ENCODE measurements at regions not wholly inside any gene's neighbourhood (a gene's known extent, or its start where the extent isn't known, plus 50 kb on each side); places are given as distances from the start of the nearest gene placed in this dataset.

DNA sequence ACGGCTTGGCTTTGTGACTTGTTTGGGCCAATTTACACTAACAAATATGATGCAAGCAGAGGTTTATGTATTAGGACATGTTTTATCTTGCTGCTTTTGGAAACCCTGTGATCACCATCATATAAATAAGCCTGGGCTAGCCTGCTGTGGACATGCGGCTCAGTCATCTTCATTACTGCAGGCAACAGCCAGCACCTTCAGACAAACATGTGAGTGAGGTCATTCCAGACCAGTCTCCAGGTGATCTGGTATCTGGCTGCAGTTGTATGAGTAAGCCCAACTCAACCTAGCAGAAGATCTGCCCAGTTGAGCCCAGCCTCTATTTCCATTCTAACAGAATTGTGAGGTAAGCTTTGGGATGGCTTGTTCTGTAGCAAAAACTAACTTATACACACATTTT is 254.6 kb upstream of the ATP5MC3 start:
- H3K4me3 ChIP-seq (ENCODE audit: low read length in 3 of 3): no peak overlapping the region
- no peaks in the 10 kb centered on the region for H3K9me3 ChIP-seq (ENCODE audit: control insufficient read depth in 2 of 3, insufficient read depth in 1 of 3, low read length in 3 of 3)
- intact Hi-C loops (cut with DNase I): no loop called here
- no peaks in the 10 kb centered on the region for H3K27me3 ChIP-seq (ENCODE audit: control insufficient read depth, insufficient read depth, low read length)
- no peak for FAIRE-seq
- TF ChIP-seq, protein P1, sequence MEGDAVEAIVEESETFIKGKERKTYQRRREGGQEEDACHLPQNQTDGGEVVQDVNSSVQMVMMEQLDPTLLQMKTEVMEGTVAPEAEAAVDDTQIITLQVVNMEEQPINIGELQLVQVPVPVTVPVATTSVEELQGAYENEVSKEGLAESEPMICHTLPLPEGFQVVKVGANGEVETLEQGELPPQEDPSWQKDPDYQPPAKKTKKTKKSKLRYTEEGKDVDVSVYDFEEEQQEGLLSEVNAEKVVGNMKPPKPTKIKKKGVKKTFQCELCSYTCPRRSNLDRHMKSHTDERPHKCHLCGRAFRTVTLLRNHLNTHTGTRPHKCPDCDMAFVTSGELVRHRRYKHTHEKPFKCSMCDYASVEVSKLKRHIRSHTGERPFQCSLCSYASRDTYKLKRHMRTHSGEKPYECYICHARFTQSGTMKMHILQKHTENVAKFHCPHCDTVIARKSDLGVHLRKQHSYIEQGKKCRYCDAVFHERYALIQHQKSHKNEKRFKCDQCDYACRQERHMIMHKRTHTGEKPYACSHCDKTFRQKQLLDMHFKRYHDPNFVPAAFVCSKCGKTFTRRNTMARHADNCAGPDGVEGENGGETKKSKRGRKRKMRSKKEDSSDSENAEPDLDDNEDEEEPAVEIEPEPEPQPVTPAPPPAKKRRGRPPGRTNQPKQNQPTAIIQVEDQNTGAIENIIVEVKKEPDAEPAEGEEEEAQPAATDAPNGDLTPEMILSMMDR (IDR thresholded peaks at IDR 0.05; ENCODE audit: borderline replicate concordance, extremely low read depth, insufficient read depth): no peak
- H3K4me1 ChIP-seq (ENCODE audit: control insufficient read depth in 2 of 3, insufficient read depth in 2 of 3, low read depth in 1 of 3, low read length in 3 of 3): no peaks in the 10 kb centered on the region
- no peak for DNase-seq
- H3K9ac ChIP-seq (ENCODE audit: low read length in 3 of 3): no peak overlapping the region
- H3K36me3 ChIP-seq (ENCODE audit: control insufficient read depth in 2 of 3, insufficient read depth in 3 of 3, low read length in 3 of 3): no peaks in the 10 kb centered on the region
- H3K27ac ChIP-seq (ENCODE audit: low read depth in 2 of 2, low read length in 2 of 2): no peak overlapping the region

GRCh38 chr2:175435012-175435411 is 253.5 kb upstream of the ATP5MC3 start:
- FAIRE-seq (no peak), DNase-seq (no peak)
- Histone ChIP-seq H3K27ac (ENCODE audit: low read depth in 2 of 2, low read length in 2 of 2) (no peak overlapping the region), H3K4me3 (ENCODE audit: low read length in 3 of 3) (no peak overlapping the region), H3K36me3 (ENCODE audit: control insufficient read depth in 2 of 3, insufficient read depth in 3 of 3, low read length in 3 of 3) (no peaks in the 10 kb centered on the region), H3K9me3 (ENCODE audit: control insufficient read depth in 2 of 3, insufficient read depth in 1 of 3, low read length in 3 of 3) (no peaks in the 10 kb centered on the region), H3K4me1 (ENCODE audit: control insufficient read depth in 2 of 3, insufficient read depth in 2 of 3, low read depth in 1 of 3, low read length in 3 of 3) (no peaks in the 10 kb centered on the region), H3K9ac (ENCODE audit: low read length in 3 of 3) (no peak overlapping the region), H3K27me3 (ENCODE audit: control insufficient read depth, insufficient read depth, low read length) (no peaks in the 10 kb centered on the region)
- TF ChIP-seq, protein P1 (IDR thresholded peaks at IDR 0.05; ENCODE audit: borderline replicate concordance, extremely low read depth, insufficient read depth): no peak
- intact Hi-C loops (cut with DNase I): no loop called here

DNA sequence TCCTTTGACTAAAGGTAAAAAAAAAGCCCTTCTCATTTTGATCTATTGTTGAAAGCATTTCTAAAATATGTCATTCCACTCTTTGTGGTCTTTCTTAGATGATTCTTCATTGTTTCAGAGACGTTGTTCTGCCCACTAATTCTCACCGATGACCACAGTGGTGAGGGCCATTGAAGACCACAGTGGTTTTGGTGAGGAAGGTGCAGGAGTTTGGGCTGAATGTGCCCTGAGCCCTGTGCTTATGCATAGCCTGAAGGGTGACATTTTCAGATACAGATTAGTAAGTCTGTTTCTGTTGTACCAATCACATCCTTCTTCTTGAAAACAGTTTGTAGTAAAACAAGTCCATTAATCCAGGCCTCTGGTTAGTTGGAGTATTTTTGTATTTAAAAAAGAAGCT is 251.3 kb upstream of the ATP5MC3 start:
- no peak overlapping the region for H3K9ac ChIP-seq (ENCODE audit: low read length in 3 of 3)
- no peaks in the 10 kb centered on the region for H3K27me3 ChIP-seq (ENCODE audit: control insufficient read depth, insufficient read depth, low read length)
- no peak overlapping the region for H3K4me3 ChIP-seq (ENCODE audit: low read length in 3 of 3)
- TF ChIP-seq, protein P1 (IDR thresholded peaks at IDR 0.05; ENCODE audit: borderline replicate concordance, extremely low read depth, insufficient read depth): no peak
- no peaks in the 10 kb centered on the region for H3K36me3 ChIP-seq (ENCODE audit: control insufficient read depth in 2 of 3, insufficient read depth in 3 of 3, low read length in 3 of 3)
- H3K27ac ChIP-seq (ENCODE audit: low read depth in 2 of 2, low read length in 2 of 2): no peak overlapping the region
- peaks cover 0 to 7% (median 0%) of the 10 kb centered on the region in 3 donors for H3K9me3 ChIP-seq (ENCODE audit: control insufficient read depth in 2 of 3, insufficient read depth in 1 of 3, low read length in 3 of 3)
- H3K4me1 ChIP-seq (ENCODE audit: control insufficient read depth in 2 of 3, insufficient read depth in 2 of 3, low read depth in 1 of 3, low read length in 3 of 3): no peaks in the 10 kb centered on the region
- DNase-seq (no peak), FAIRE-seq (no peak)
- intact Hi-C loops (cut with DNase I): no loop called here

- H3K36me3 ChIP-seq (ENCODE audit: control insufficient read depth in 2 of 3, insufficient read depth in 3 of 3, low read length in 3 of 3): no peaks in the 10 kb centered on the region
- TF ChIP-seq, protein P1 (IDR thresholded peaks at IDR 0.05; ENCODE audit: borderline replicate concordance, extremely low read depth, insufficient read depth): no peak
- no peaks in the 10 kb centered on the region for H3K27me3 ChIP-seq (ENCODE audit: control insufficient read depth, insufficient read depth, low read length)
- H3K9ac ChIP-seq (ENCODE audit: low read length in 3 of 3): no peak overlapping the region
- intact Hi-C loops (cut with DNase I): no loop called here
- peak in 4 of 5 donors; percentile 55 to 86 (median 72) for DNase-seq
- H3K4me3 ChIP-seq (ENCODE audit: low read length in 3 of 3): no peak overlapping the region
- no peak for FAIRE-seq
- H3K27ac ChIP-seq (ENCODE audit: low read depth in 2 of 2, low read length in 2 of 2): no peak overlapping the region
- peaks cover 0 to 7% (median 0%) of the 10 kb centered on the region in 3 donors for H3K9me3 ChIP-seq (ENCODE audit: control insufficient read depth in 2 of 3, insufficient read depth in 1 of 3, low read length in 3 of 3)
- H3K4me1 ChIP-seq (ENCODE audit: control insufficient read depth in 2 of 3, insufficient read depth in 2 of 3, low read depth in 1 of 3, low read length in 3 of 3): no peaks in the 10 kb centered on the region
These were observed 250.5 kb upstream of the ATP5MC3 start for GRCh38 chr2:175432021-175432420.

Measured in kidney (tissue), 13 donors.